ENCODE measurements at regions not wholly inside any gene's neighbourhood (a gene's known extent, or its start where the extent isn't known, plus 50 kb on each side); places are given as distances from the start of the nearest gene placed in this dataset.

DNA sequence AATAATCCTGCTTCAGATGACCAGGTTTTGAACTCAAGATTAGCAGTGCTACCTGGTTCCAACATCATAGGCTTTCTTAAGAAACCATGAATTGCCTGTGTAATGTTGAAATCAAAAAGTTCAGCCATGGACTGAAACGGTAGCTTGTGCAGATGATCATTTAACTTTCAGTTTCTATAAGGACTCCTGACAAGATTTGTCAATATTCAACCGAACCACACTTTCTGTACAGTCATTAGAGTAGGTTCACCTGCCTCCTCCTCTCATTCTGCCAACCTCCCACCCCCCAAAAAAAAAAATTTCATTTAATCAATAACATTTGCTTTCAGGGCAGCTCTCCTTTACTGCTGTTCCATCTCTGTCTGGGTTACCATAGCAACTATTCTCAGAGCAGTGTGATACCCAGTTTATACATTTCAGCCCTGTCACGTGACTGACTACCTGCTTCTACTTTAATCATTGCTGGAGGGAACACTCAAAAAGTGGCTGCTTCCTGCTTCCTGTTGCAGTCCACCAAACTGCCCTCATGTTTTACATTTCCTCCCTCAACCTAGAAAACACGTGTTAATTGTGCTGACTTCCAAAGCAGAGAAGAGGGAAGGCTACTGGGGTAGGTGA is 275.5 kb downstream of the SS18 start:
- Histone ChIP-seq H3K4me2 (ENCODE audit: low read length) (no peak overlapping the region), H3K79me2 (ENCODE audit: insufficient read depth, low read length) (no peaks in the 10 kb centered on the region), H3K4me1 (ENCODE audit: control insufficient read depth in 1 of 2, insufficient read depth in 2 of 2, low read length in 2 of 2) (no peaks in the 10 kb centered on the region), H3K9ac (ENCODE audit: low read length) (no peak overlapping the region), H3K9me3 (ENCODE audit: control insufficient read depth in 1 of 2, insufficient read depth in 1 of 2, low read depth in 1 of 2, low read length in 2 of 2) (no peaks in the 10 kb centered on the region), H3K4me3 (replicated peaks in 1 of 2; ENCODE audit: low read depth in 1 of 2, low read length in 2 of 2) (no peak overlapping the region), H3K9me2 (ENCODE audit: insufficient read depth) (no peaks in the 10 kb centered on the region), H2AFZ (ENCODE audit: low read depth, low read length, poor library complexity, severe bottlenecking) (no peak overlapping the region), H3K36me3 (ENCODE audit: control insufficient read depth in 1 of 2, insufficient read depth in 2 of 2, low read length in 2 of 2) (no peaks in the 10 kb centered on the region), H3K27ac (ENCODE audit: low read depth, low read length) (no peak overlapping the region), H3K27me3 (ENCODE audit: insufficient read depth, low read length) (peaks cover 52% of the 10 kb centered on the region), H4K20me1 (ENCODE audit: insufficient read depth) (no peaks in the 10 kb centered on the region)
- TF ChIP-seq ELF1 (IDR thresholded peaks at IDR 0.05; ENCODE audit: borderline replicate concordance, low read depth) (no peak), ATF3 (IDR thresholded peaks at IDR 0.05) (no peak), EZH2 (IDR thresholded peaks at IDR 0.05) (no peak), SIN3A (IDR thresholded peaks at IDR 0.05; ENCODE audit: low read depth) (no peak), CEBPB (IDR thresholded peaks at IDR 0.05; ENCODE audit: low read depth) (no peak), YY1 (IDR thresholded peaks at IDR 0.05; ENCODE audit: extremely low read depth, insufficient replicate concordance, low read depth, low read length) (no peak), ZFX (IDR thresholded peaks at IDR 0.05) (no peak), POLR2A (IDR thresholded peaks at IDR 0.05; ENCODE audit: borderline replicate concordance, extremely low read depth, insufficient read depth, insufficient read length) (no peak), FOSL1 (IDR thresholded peaks at IDR 0.05; ENCODE audit: low read depth) (no peak), JUND (IDR thresholded peaks at IDR 0.05) (no peak), SP1 (IDR thresholded peaks at IDR 0.05; ENCODE audit: low read depth) (no peak), SRF (IDR thresholded peaks at IDR 0.05; ENCODE audit: low read depth) (no peak), ZNF274 (IDR thresholded peaks at IDR 0.05; ENCODE audit: low read depth, low read length) (no peak)
- no TSS peak for BruUV-seq (replicated peaks)
- intact Hi-C loops (cut with micrococcal nuclease) = no loop called here
- CTCF ChIA-PET = no interaction called here
- RAD21 ChIA-PET (ENCODE audit: low non-redundant PET in 1 of 2, low total read pairs in 2 of 2, uncharacterized antibody in 2 of 2, unreplicated experiment in 2 of 2) = no interaction called here
- ATAC-seq (no peak), DNase-seq (ENCODE audit: low read depth, low spot score) (no peak)
- POLR2A ChIA-PET = no interaction called here

GRCh38 chr18:25813110-25813509 is 277.3 kb downstream of the SS18 start:
- no peak for ATAC-seq
- Histone ChIP-seq H3K4me3 (replicated peaks in 1 of 2; ENCODE audit: low read depth in 1 of 2, low read length in 2 of 2) (no peak overlapping the region), H3K27ac (ENCODE audit: low read depth, low read length) (no peak overlapping the region), H4K20me1 (ENCODE audit: insufficient read depth) (no peaks in the 10 kb centered on the region), H3K27me3 (ENCODE audit: insufficient read depth, low read length) (peaks cover 46% of the 10 kb centered on the region), H3K4me2 (ENCODE audit: low read length) (no peak overlapping the region), H3K4me1 (ENCODE audit: control insufficient read depth in 1 of 2, insufficient read depth in 2 of 2, low read length in 2 of 2) (no peaks in the 10 kb centered on the region), H3K79me2 (ENCODE audit: insufficient read depth, low read length) (no peaks in the 10 kb centered on the region), H3K36me3 (ENCODE audit: control insufficient read depth in 1 of 2, insufficient read depth in 2 of 2, low read length in 2 of 2) (no peaks in the 10 kb centered on the region), H3K9me2 (ENCODE audit: insufficient read depth) (no peaks in the 10 kb centered on the region), H3K9me3 (ENCODE audit: control insufficient read depth in 1 of 2, insufficient read depth in 1 of 2, low read depth in 1 of 2, low read length in 2 of 2) (no peaks in the 10 kb centered on the region), H2AFZ (ENCODE audit: low read depth, low read length, poor library complexity, severe bottlenecking) (no peak overlapping the region), H3K9ac (ENCODE audit: low read length) (no peak overlapping the region)
- no TSS peak for BruUV-seq (replicated peaks)
- intact Hi-C loops (cut with micrococcal nuclease) = no loop called here
- ChIA-PET RAD21 (ENCODE audit: low non-redundant PET in 1 of 2, low total read pairs in 2 of 2, uncharacterized antibody in 2 of 2, unreplicated experiment in 2 of 2) (no interaction called here), POLR2A (no interaction called here), CTCF (no interaction called here)
- DNase-seq (ENCODE audit: low read depth, low spot score) = no peak
- no peak for TF ChIP-seq RAD21 (IDR thresholded peaks at IDR 0.05; ENCODE audit: low read depth)
- no peak for TF ChIP-seq ZNF274 (IDR thresholded peaks at IDR 0.05; ENCODE audit: low read depth, low read length)
- TF ChIP-seq ATF3 (IDR thresholded peaks at IDR 0.05) = no peak
- TF ChIP-seq REST (IDR thresholded peaks at IDR 0.05; ENCODE audit: low read depth) = no peak
- no peak for TF ChIP-seq SIN3A (IDR thresholded peaks at IDR 0.05; ENCODE audit: low read depth)
- TF ChIP-seq EZH2 (IDR thresholded peaks at IDR 0.05) = no peak
- no peak for TF ChIP-seq POLR2AphosphoS5 (IDR thresholded peaks at IDR 0.05; ENCODE audit: low read depth, low read length)
- no peak for TF ChIP-seq SRF (IDR thresholded peaks at IDR 0.05; ENCODE audit: low read depth)
- TF ChIP-seq TCF7L2 (IDR thresholded peaks at IDR 0.05; ENCODE audit: borderline replicate concordance, extremely low read depth, insufficient read depth, insufficient read length) = no peak
- no peak for TF ChIP-seq JUND (IDR thresholded peaks at IDR 0.05)

All from HCT116 (cell line).